ENCODE measurements at regions not wholly inside any gene's neighbourhood (a gene's known extent, or its start where the extent isn't known, plus 50 kb on each side); places are given as distances from the start of the nearest gene placed in this dataset.

GRCh38 chr15:62631076-62631724 lies 411.3 kb upstream of the TPM1 start:
- Histone ChIP-seq H3K9me3 (ENCODE audit: control insufficient read depth, insufficient read depth, low read length) (no peaks in the 10 kb centered on the region), H3K4me3 (ENCODE audit: low read length) (no peak overlapping the region), H3K4me1 (ENCODE audit: control insufficient read depth, insufficient read depth, low read length) (no peaks in the 10 kb centered on the region), H3K36me3 (ENCODE audit: control insufficient read depth, insufficient read depth, low read length) (no peaks in the 10 kb centered on the region), H3K27me3 (ENCODE audit: control insufficient read depth, insufficient read depth, low read length) (no peaks in the 10 kb centered on the region), H3K27ac (ENCODE audit: low read length) (no peak overlapping the region)
- DNase-seq (ENCODE audit: low read depth, low spot score): no peak
- WGBS (ENCODE audit: insufficient coverage, insufficient read length): no CpG with 5 or more reads among the region's 2 CpGs

- DNase-seq (ENCODE audit: low read depth, low spot score): no peak
- no CpG with 5 or more reads among the region's 9 CpGs for WGBS (ENCODE audit: insufficient coverage, insufficient read length)
- Histone ChIP-seq H3K9me3 (ENCODE audit: control insufficient read depth, insufficient read depth, low read length) (no peaks in the 10 kb centered on the region), H3K4me1 (ENCODE audit: control insufficient read depth, insufficient read depth, low read length) (peaks cover 3% of the 10 kb centered on the region; the same call in 1 of the 2 replicates), H3K36me3 (ENCODE audit: control insufficient read depth, insufficient read depth, low read length) (no peaks in the 10 kb centered on the region), H3K4me3 (ENCODE audit: low read length) (no peak overlapping the region), H3K27ac (ENCODE audit: low read length) (no peak overlapping the region), H3K27me3 (ENCODE audit: control insufficient read depth, insufficient read depth, low read length) (no peaks in the 10 kb centered on the region)
Observed at GRCh38 chr15:62636823-62637573, 405.5 kb upstream of the TPM1 start.

GRCh38 chr15:62637574-62637897 lies 405.0 kb upstream of the TPM1 start:
- Histone ChIP-seq H3K27me3 (ENCODE audit: control insufficient read depth, insufficient read depth, low read length) (no peaks in the 10 kb centered on the region), H3K27ac (ENCODE audit: low read length) (no peak overlapping the region), H3K36me3 (ENCODE audit: control insufficient read depth, insufficient read depth, low read length) (no peaks in the 10 kb centered on the region), H3K4me1 (ENCODE audit: control insufficient read depth, insufficient read depth, low read length) (peaks cover 3% of the 10 kb centered on the region; the same call in 1 of the 2 replicates), H3K4me3 (ENCODE audit: low read length) (no peak overlapping the region), H3K9me3 (ENCODE audit: control insufficient read depth, insufficient read depth, low read length) (no peaks in the 10 kb centered on the region)
- no CpG with 5 or more reads among the region's 5 CpGs for WGBS (ENCODE audit: insufficient coverage, insufficient read length)
- no peak for DNase-seq (ENCODE audit: low read depth, low spot score)

- Histone ChIP-seq H3K36me3 (ENCODE audit: control insufficient read depth, insufficient read depth, low read length) (no peaks in the 10 kb centered on the region), H3K4me3 (ENCODE audit: low read length) (no peak overlapping the region), H3K9me3 (ENCODE audit: control insufficient read depth, insufficient read depth, low read length) (no peaks in the 10 kb centered on the region), H3K4me1 (ENCODE audit: control insufficient read depth, insufficient read depth, low read length) (peaks cover 3% of the 10 kb centered on the region; the same call in 1 of the 2 replicates), H3K27me3 (ENCODE audit: control insufficient read depth, insufficient read depth, low read length) (no peaks in the 10 kb centered on the region), H3K27ac (ENCODE audit: low read length) (no peak overlapping the region)
- WGBS (ENCODE audit: insufficient coverage, insufficient read length): no CpG with 5 or more reads among the region's 8 CpGs
- DNase-seq (ENCODE audit: low read depth, low spot score): no peak
Observed at GRCh38 chr15:62637950-62638619, 404.5 kb upstream of the TPM1 start.

- H3K27ac ChIP-seq (ENCODE audit: low read length): no peak overlapping the region
- DNase-seq (ENCODE audit: low read depth, low spot score): no peak
- no peak overlapping the region for H3K4me3 ChIP-seq (ENCODE audit: low read length)
- H3K9me3 ChIP-seq (ENCODE audit: control insufficient read depth, insufficient read depth, low read length): no peaks in the 10 kb centered on the region
- no CpG with 5 or more reads among the region's 4 CpGs for WGBS (ENCODE audit: insufficient coverage, insufficient read length)
- H3K36me3 ChIP-seq (ENCODE audit: control insufficient read depth, insufficient read depth, low read length): no peaks in the 10 kb centered on the region
- no peaks in the 10 kb centered on the region for H3K27me3 ChIP-seq (ENCODE audit: control insufficient read depth, insufficient read depth, low read length)
- H3K4me1 ChIP-seq (ENCODE audit: control insufficient read depth, insufficient read depth, low read length): peaks cover 3% of the 10 kb centered on the region; the same call in 1 of the 2 replicates
Observed at GRCh38 chr15:62639432-62639831, 403.1 kb upstream of the TPM1 start.

- H3K36me3 ChIP-seq (ENCODE audit: control insufficient read depth, insufficient read depth, low read length): no peaks in the 10 kb centered on the region
- no peaks in the 10 kb centered on the region for H3K9me3 ChIP-seq (ENCODE audit: control insufficient read depth, insufficient read depth, low read length)
- no peak overlapping the region for H3K4me3 ChIP-seq (ENCODE audit: low read length)
- DNase-seq (ENCODE audit: low read depth, low spot score): no peak
- no peaks in the 10 kb centered on the region for H3K27me3 ChIP-seq (ENCODE audit: control insufficient read depth, insufficient read depth, low read length)
- WGBS (ENCODE audit: insufficient coverage, insufficient read length): no CpG with 5 or more reads among the region's 6 CpGs
- H3K4me1 ChIP-seq (ENCODE audit: control insufficient read depth, insufficient read depth, low read length): peaks cover 3% of the 10 kb centered on the region; the same call in 1 of the 2 replicates
- no peak overlapping the region for H3K27ac ChIP-seq (ENCODE audit: low read length)
Observed at GRCh38 chr15:62639906-62640605, 402.5 kb upstream of the TPM1 start.

GRCh38 chr15:62641825-62642224 lies 400.7 kb upstream of the TPM1 start:
- H3K9me3 ChIP-seq (ENCODE audit: control insufficient read depth, insufficient read depth, low read length): no peaks in the 10 kb centered on the region
- H3K4me3 ChIP-seq (ENCODE audit: low read length): no peak overlapping the region
- H3K27me3 ChIP-seq (ENCODE audit: control insufficient read depth, insufficient read depth, low read length): no peaks in the 10 kb centered on the region
- H3K36me3 ChIP-seq (ENCODE audit: control insufficient read depth, insufficient read depth, low read length): no peaks in the 10 kb centered on the region
- DNase-seq (ENCODE audit: low read depth, low spot score): no peak
- no peak overlapping the region for H3K27ac ChIP-seq (ENCODE audit: low read length)
- H3K4me1 ChIP-seq (ENCODE audit: control insufficient read depth, insufficient read depth, low read length): no peaks in the 10 kb centered on the region
- no CpG with 5 or more reads among the region's 3 CpGs for WGBS (ENCODE audit: insufficient coverage, insufficient read length)

- Histone ChIP-seq H3K27me3 (ENCODE audit: control insufficient read depth, insufficient read depth, low read length) (no peaks in the 10 kb centered on the region), H3K4me1 (ENCODE audit: control insufficient read depth, insufficient read depth, low read length) (no peaks in the 10 kb centered on the region), H3K36me3 (ENCODE audit: control insufficient read depth, insufficient read depth, low read length) (no peaks in the 10 kb centered on the region), H3K9me3 (ENCODE audit: control insufficient read depth, insufficient read depth, low read length) (no peaks in the 10 kb centered on the region), H3K27ac (ENCODE audit: low read length) (no peak overlapping the region), H3K4me3 (ENCODE audit: low read length) (no peak overlapping the region)
- no CpG with 5 or more reads among the region's 4 CpGs for WGBS (ENCODE audit: insufficient coverage, insufficient read length)
- no peak for DNase-seq (ENCODE audit: low read depth, low spot score)
Observed at GRCh38 chr15:62643572-62643971, 399.0 kb upstream of the TPM1 start.

- no peak for DNase-seq (ENCODE audit: low read depth, low spot score)
- no peaks in the 10 kb centered on the region for H3K36me3 ChIP-seq (ENCODE audit: control insufficient read depth, insufficient read depth, low read length)
- no CpG with 5 or more reads among the region's 7 CpGs for WGBS (ENCODE audit: insufficient coverage, insufficient read length)
- no peaks in the 10 kb centered on the region for H3K4me1 ChIP-seq (ENCODE audit: control insufficient read depth, insufficient read depth, low read length)
- no peak overlapping the region for H3K4me3 ChIP-seq (ENCODE audit: low read length)
- no peak overlapping the region for H3K27ac ChIP-seq (ENCODE audit: low read length)
- no peaks in the 10 kb centered on the region for H3K27me3 ChIP-seq (ENCODE audit: control insufficient read depth, insufficient read depth, low read length)
- H3K9me3 ChIP-seq (ENCODE audit: control insufficient read depth, insufficient read depth, low read length): no peaks in the 10 kb centered on the region
Observed at GRCh38 chr15:62644216-62644888, 398.2 kb upstream of the TPM1 start.
